Endothelial cell of umbilical vein (primary cell): ENCODE measurements at regions not wholly inside any gene's neighbourhood (a gene's known extent, or its start where the extent isn't known, plus 50 kb on each side); places are given as distances from the start of the nearest gene placed in this dataset.

Source experiments
- CTCF ChIP-seq, 2 donors: IDR thresholded peaks; 1 replicate in 1 of 2; 2 replicates in 1 of 2; pipeline ENCODE4 v1.5.1; 2011; ENCODE audit warnings: low read length in 2 of 2, mild to moderate bottlenecking in 2 of 2, moderate library complexity in 2 of 2, control low read depth in 1 of 2, inconsistent platforms in 1 of 2, low read depth in 1 of 2; ENCODE audit not compliant: insufficient read depth in 1 of 2; ENCODE audit errors: extremely low read depth in 1 of 2
- EZH2 ChIP-seq: IDR thresholded peaks from 2 replicates; pipeline ENCODE4 v1.6.1; 2012; ENCODE audit warnings: borderline replicate concordance, low read depth, mild to moderate bottlenecking, moderate library complexity, low read length, inconsistent platforms; ENCODE audit not compliant: severe bottlenecking
- FOS ChIP-seq: IDR thresholded peaks from 2 replicates; pipeline ENCODE4 v1.6.1; 2011; ENCODE audit warnings: mild to moderate bottlenecking, low read length, moderate library complexity, borderline replicate concordance; ENCODE audit not compliant: insufficient read depth
- GATA2 ChIP-seq: IDR thresholded peaks from 2 replicates; pipeline ENCODE4 v1.7.0; 2011; ENCODE audit warnings: low read depth, mild to moderate bottlenecking, moderate library complexity, mixed read lengths, low read length; ENCODE audit not compliant: insufficient read length, insufficient read depth
- JUN ChIP-seq: IDR thresholded peaks from 2 replicates; pipeline ENCODE4 v1.6.1; 2011; ENCODE audit warnings: borderline replicate concordance, low read depth; ENCODE audit not compliant: insufficient read length, insufficient read depth
- MAX ChIP-seq: IDR thresholded peaks from 2 replicates; pipeline ENCODE4 v1.6.1; 2011; ENCODE audit not compliant: insufficient read depth, insufficient read length
- MYC ChIP-seq: IDR thresholded peaks from one replicate; pipeline ENCODE4 v1.6.1; 2011; ENCODE audit warnings: mild to moderate bottlenecking, low read depth, low read length
- POLR2A ChIP-seq: IDR thresholded peaks from 2 replicates; pipeline ENCODE4 v1.6.1; 2012; ENCODE audit warnings: low read depth, mild to moderate bottlenecking, control low read depth, low read length
- POLR2AphosphoS5 ChIP-seq: IDR thresholded peaks from 2 replicates; pipeline ENCODE4 v1.6.1; 2012; ENCODE audit warnings: low read depth, mild to moderate bottlenecking, control low read depth, low read length, moderate library complexity; ENCODE audit not compliant: insufficient read depth

GRCh38 chr4:81715757-81716156, 244.1 kb upstream of the RASGEF1B start:
- TF ChIP-seq EZH2 (no peak), POLR2A (no peak), CTCF (IDR thresholded peaks at IDR 0.05; ENCODE audit: extremely low read depth in 1 of 2, insufficient read depth in 1 of 2, low read depth in 1 of 2, low read length in 2 of 2) (no peak), GATA2 (no peak), POLR2AphosphoS5 (no peak), JUN (no peak), MAX (no peak), MYC (no peak), FOS (no peak)
